Adipocyte (in vitro differentiated cells): ENCODE measurements at regions not wholly inside any gene's neighbourhood (a gene's known extent, or its start where the extent isn't known, plus 50 kb on each side); places are given as distances from the start of the nearest gene placed in this dataset.

Experiments used
- DNase-seq: peaks from one replicate; pipeline ENCODE4 v3.0.0-alpha.2; 2015; ENCODE audit warnings: low read depth
- H3K27me3 ChIP-seq: replicated peaks from 2 replicates; pipeline ENCODE4 v1.7.0; 2013; ENCODE audit warnings: mild to moderate bottlenecking, low read length, moderate library complexity; ENCODE audit not compliant: control insufficient read depth, insufficient read depth
- H3K36me3 ChIP-seq: 2 replicates; pipeline ENCODE4 v1.7.0; 2013; ENCODE audit warnings: low read length, mild to moderate bottlenecking, moderate library complexity; ENCODE audit not compliant: control insufficient read depth, insufficient read depth, severe bottlenecking
- H3K4me1 ChIP-seq: 2 replicates; pipeline ENCODE4 v1.7.0; 2013; ENCODE audit warnings: mild to moderate bottlenecking, low read length, moderate library complexity; ENCODE audit not compliant: control insufficient read depth, insufficient read depth
- H3K4me3 ChIP-seq: 2 replicates; pipeline ENCODE4 v1.7.0; 2013; ENCODE audit warnings: mild to moderate bottlenecking, low read length, moderate library complexity
- H3K9ac ChIP-seq: 2 replicates; pipeline ENCODE4 v1.7.0; 2013; ENCODE audit warnings: mild to moderate bottlenecking, low read length, moderate library complexity
- H3K9me3 ChIP-seq: 2 replicates; pipeline ENCODE4 v1.7.0; 2013; ENCODE audit warnings: mild to moderate bottlenecking, low read length, moderate library complexity; ENCODE audit not compliant: control insufficient read depth

GRCh38 chr20:11001302-11001701 is 327.5 kb upstream of the JAG1 start:
- DNase-seq, result no peak
- Histone ChIP-seq H3K9me3 (no peaks in the 10 kb centered on the region), H3K4me1 (peaks cover 13% of the 10 kb centered on the region), H3K36me3 (no peaks in the 10 kb centered on the region), H3K27me3 (no peaks in the 10 kb centered on the region), H3K4me3 (no peak overlapping the region), H3K9ac (no peak overlapping the region)

- no peak overlapping the region for H3K9ac ChIP-seq
- H3K9me3 ChIP-seq, result peaks cover under 1% of the 10 kb centered on the region
- DNase-seq, result peak; percentile 52
- H3K4me1 ChIP-seq, result peaks cover 13% of the 10 kb centered on the region
- H3K27me3 ChIP-seq, result no peaks in the 10 kb centered on the region
- no peak overlapping the region for H3K4me3 ChIP-seq
- no peaks in the 10 kb centered on the region for H3K36me3 ChIP-seq
Measured at GRCh38 chr20:11001764-11002540, 328.2 kb upstream of the JAG1 start.

GRCh38 chr20:11003341-11003740 is 329.5 kb upstream of the JAG1 start:
- no peak for DNase-seq
- Histone ChIP-seq H3K9ac (no peak overlapping the region), H3K9me3 (peaks cover 5% of the 10 kb centered on the region), H3K4me1 (peaks cover 13% of the 10 kb centered on the region), H3K27me3 (no peaks in the 10 kb centered on the region), H3K36me3 (no peaks in the 10 kb centered on the region), H3K4me3 (no peak overlapping the region)

GRCh38 chr20:11008444-11009033 is 334.7 kb upstream of the JAG1 start:
- Histone ChIP-seq H3K27me3 (no peaks in the 10 kb centered on the region), H3K4me1 (peaks cover 11% of the 10 kb centered on the region), H3K4me3 (no peak overlapping the region), H3K9ac (no peak overlapping the region), H3K9me3 (peaks cover 5% of the 10 kb centered on the region), H3K36me3 (no peaks in the 10 kb centered on the region)
- DNase-seq, result no peak

- Histone ChIP-seq H3K36me3 (no peaks in the 10 kb centered on the region), H3K4me1 (peaks cover 19% of the 10 kb centered on the region), H3K9ac (no peak overlapping the region), H3K27me3 (no peaks in the 10 kb centered on the region), H3K9me3 (peaks cover 5% of the 10 kb centered on the region), H3K4me3 (no peak overlapping the region)
- DNase-seq, result no peak
Measured at GRCh38 chr20:11011653-11012052, 337.9 kb upstream of the JAG1 start.

- no peaks in the 10 kb centered on the region for H3K36me3 ChIP-seq
- DNase-seq, result peak; percentile 77
- no peaks in the 10 kb centered on the region for H3K27me3 ChIP-seq
- peak overlapping the region; percentile 54 for H3K9ac ChIP-seq
- H3K9me3 ChIP-seq, result no peaks in the 10 kb centered on the region
- peaks cover 23% of the 10 kb centered on the region for H3K4me1 ChIP-seq
- H3K4me3 ChIP-seq, result peak overlapping the region; percentile 21
Measured at GRCh38 chr20:11012975-11013374, 339.2 kb upstream of the JAG1 start.

- Histone ChIP-seq H3K9ac (no peak overlapping the region), H3K36me3 (no peaks in the 10 kb centered on the region), H3K4me1 (peaks cover 30% of the 10 kb centered on the region), H3K27me3 (no peaks in the 10 kb centered on the region), H3K4me3 (peak overlapping the region; percentile 21), H3K9me3 (no peaks in the 10 kb centered on the region)
- no peak for DNase-seq
Measured at GRCh38 chr20:11013801-11014200, 340.0 kb upstream of the JAG1 start.

GRCh38 chr20:11015440-11015839 is 341.6 kb upstream of the JAG1 start:
- Histone ChIP-seq H3K27me3 (no peaks in the 10 kb centered on the region), H3K9me3 (no peaks in the 10 kb centered on the region)

GRCh38 chr20:11017446-11017845 is 343.6 kb upstream of the JAG1 start:
- H3K9ac ChIP-seq, result no peak overlapping the region
- H3K27me3 ChIP-seq, result no peaks in the 10 kb centered on the region
- H3K36me3 ChIP-seq, result no peaks in the 10 kb centered on the region
- no peaks in the 10 kb centered on the region for H3K9me3 ChIP-seq
- H3K4me3 ChIP-seq, result no peak overlapping the region
- H3K4me1 ChIP-seq, result peaks cover 32% of the 10 kb centered on the region
- no peak for DNase-seq

More at GRCh38 chr20:11015440-11015839, 341.6 kb upstream of the JAG1 start:
- H3K36me3 ChIP-seq, result no peaks in the 10 kb centered on the region
- H3K4me3 ChIP-seq, result no peak overlapping the region
- peaks cover 32% of the 10 kb centered on the region for H3K4me1 ChIP-seq
- no peak for DNase-seq
- no peak overlapping the region for H3K9ac ChIP-seq

- no peaks in the 10 kb centered on the region for H3K36me3 ChIP-seq
Measured at GRCh38 chr20:11018668-11019170, 344.9 kb upstream of the JAG1 start.

GRCh38 chr20:11020712-11021111 is 346.9 kb upstream of the JAG1 start:
- no peaks in the 10 kb centered on the region for H3K27me3 ChIP-seq
- peaks cover 13% of the 10 kb centered on the region for H3K4me1 ChIP-seq
- DNase-seq, result peak; percentile 40
- peaks cover 5% of the 10 kb centered on the region for H3K9me3 ChIP-seq
- no peak overlapping the region for H3K4me3 ChIP-seq
- H3K36me3 ChIP-seq, result no peaks in the 10 kb centered on the region
- H3K9ac ChIP-seq, result no peak overlapping the region

More at GRCh38 chr20:11018668-11019170, 344.9 kb upstream of the JAG1 start:
- H3K4me1 ChIP-seq, result peaks cover 19% of the 10 kb centered on the region
- no peaks in the 10 kb centered on the region for H3K27me3 ChIP-seq
- no peak for DNase-seq
- no peak overlapping the region for H3K4me3 ChIP-seq
- H3K9me3 ChIP-seq, result peaks cover 4% of the 10 kb centered on the region
- no peak overlapping the region for H3K9ac ChIP-seq
